IMR-90 (cell line): ENCODE measurements at regions not wholly inside any gene's neighbourhood (a gene's known extent, or its start where the extent isn't known, plus 50 kb on each side); places are given as distances from the start of the nearest gene placed in this dataset.

Source experiments
- ATAC-seq: fragments of 200-7000 bp; cut with Tn5 transposase; 2 replicates; pipeline ENCODE4 v1.9.1; 2020; ENCODE audit warnings: low read depth, mild to moderate bottlenecking, moderate library complexity
- BruUV-seq: library from RNA; stranded (reverse); fragments of 400-500 nt; replicated peaks from 2 replicates; lab custom pipeline; 2021; lab: Mats Ljungman, UMichigan
- CTCF ChIA-PET: fragments of 300-600 bp; formaldehyde crosslinking; extraction: SDS; loops from one replicate; lab custom pipeline; 2021; ENCODE audit warnings: antibody characterized with exemption; lab: Yijun Ruan, JAX
- POLR2A ChIA-PET: fragments of 300-600 bp; sonication (Branson Sonifier 250); formaldehyde crosslinking; loops from one replicate; lab custom pipeline; 2022; ENCODE audit warnings: antibody characterized with exemption; ENCODE audit not compliant: unreplicated experiment; lab: Charles Lee
- DNase-seq: peaks from one replicate; pipeline ENCODE4 v3.0.0; 2013
- H2AFZ ChIP-seq: replicated peaks from 2 replicates; pipeline ENCODE3; 2013; ENCODE audit warnings: low read length, mild to moderate bottlenecking; ENCODE audit not compliant: poor library complexity
- H2AK5ac ChIP-seq: 2 replicates; pipeline ENCODE4 v1.6.1; 2013; ENCODE audit warnings: low read depth, low read length, inconsistent platforms
- H2AK9ac ChIP-seq: replicated peaks from 2 replicates; pipeline ENCODE3; 2013; ENCODE audit warnings: mild to moderate bottlenecking, low read depth, low read length, moderate library complexity; ENCODE audit not compliant: poor library complexity
- H2BK120ac ChIP-seq: 2 replicates; pipeline ENCODE4 v1.6.1; 2013; ENCODE audit warnings: low read depth, low read length, inconsistent platforms
- H2BK15ac ChIP-seq: 3 replicates; pipeline ENCODE4 v1.6.1; 2013; ENCODE audit warnings: low read depth, low read length, inconsistent platforms
- H2BK20ac ChIP-seq: 2 replicates; pipeline ENCODE4 v1.6.1; 2013; ENCODE audit warnings: low read depth, mild to moderate bottlenecking, inconsistent platforms, low read length, moderate library complexity
- H2BK5ac ChIP-seq: 2 replicates; pipeline ENCODE4 v1.6.1; 2013; ENCODE audit warnings: mild to moderate bottlenecking, low read depth, low read length, inconsistent platforms; ENCODE audit not compliant: poor library complexity, severe bottlenecking
- H3K14ac ChIP-seq: replicated peaks from 2 replicates; pipeline ENCODE4 v1.6.1; 2013; ENCODE audit warnings: low read depth, low read length, inconsistent platforms
- H3K18ac ChIP-seq: 2 replicates; pipeline ENCODE4 v1.6.1; 2013; ENCODE audit warnings: low read depth, low read length, control low read depth
- H3K23ac ChIP-seq: 2 replicates; pipeline ENCODE4 v1.6.1; 2013; ENCODE audit warnings: low read depth, low read length, inconsistent platforms
- H3K27ac ChIP-seq: 2 replicates; pipeline ENCODE4 v1.5.1; 2013; ENCODE audit warnings: mild to moderate bottlenecking, control low read depth, low read length; ENCODE audit not compliant: insufficient read depth
- H3K27me3 ChIP-seq: 2 replicates; pipeline ENCODE4 v1.6.1; 2013; ENCODE audit warnings: low read length; ENCODE audit not compliant: control insufficient read depth, insufficient read depth
- H3K36me3 ChIP-seq: 2 replicates; pipeline ENCODE4 v1.6.1; 2013; ENCODE audit warnings: low read length, mixed read lengths; ENCODE audit not compliant: control insufficient read depth, insufficient read depth
- H3K4ac ChIP-seq: 2 replicates; pipeline ENCODE4 v1.6.1; 2013; ENCODE audit warnings: low read depth, low read length, inconsistent platforms
- H3K4me1 ChIP-seq: 2 replicates; pipeline ENCODE4 v1.6.1; 2013; ENCODE audit warnings: low read length, mixed read lengths; ENCODE audit not compliant: control insufficient read depth, insufficient read depth
- H3K4me2 ChIP-seq: 2 replicates; pipeline ENCODE4 v1.6.1; 2013; ENCODE audit warnings: low read depth, mild to moderate bottlenecking, control low read depth, low read length, moderate library complexity
- H3K4me3 ChIP-seq: 2 replicates; pipeline ENCODE4 v1.5.1; 2013; ENCODE audit warnings: low read depth, mild to moderate bottlenecking, control low read depth, low read length, moderate library complexity; ENCODE audit not compliant: insufficient read depth
- H3K56ac ChIP-seq: 2 replicates; pipeline ENCODE4 v1.6.1; 2013; ENCODE audit warnings: low read length, inconsistent platforms; ENCODE audit not compliant: insufficient read depth; ENCODE audit errors: extremely low read depth
- H3K79me1 ChIP-seq, 2 experiments: 2 replicates each; pipeline ENCODE4 v1.6.1; 2013; ENCODE audit warnings: low read length in 2 of 2, inconsistent platforms in 1 of 2, low read depth in 1 of 2
- H3K9ac ChIP-seq: 2 replicates; pipeline ENCODE4 v1.6.1; 2013; ENCODE audit warnings: low read depth, low read length, control low read depth
- H3K9me1 ChIP-seq: 2 replicates; pipeline ENCODE4 v1.6.1; 2013; ENCODE audit warnings: low read length, inconsistent platforms; ENCODE audit not compliant: insufficient read depth
- H3K9me3 ChIP-seq: 2 replicates; pipeline ENCODE4 v1.6.1; 2013; ENCODE audit warnings: low read length; ENCODE audit not compliant: control insufficient read depth, insufficient read depth
- H4K20me1 ChIP-seq: 2 replicates; pipeline ENCODE4 v1.6.1; 2013; ENCODE audit warnings: low read length, inconsistent platforms; ENCODE audit not compliant: insufficient read depth
- H4K5ac ChIP-seq: 2 replicates; pipeline ENCODE4 v1.6.1; 2013; ENCODE audit warnings: mild to moderate bottlenecking, low read depth, low read length, control low read depth
- H4K8ac ChIP-seq, 2 experiments: 2 replicates each; pipeline ENCODE4 v1.6.1; 2013; ENCODE audit warnings: low read depth in 2 of 2, low read length in 2 of 2, control low read depth in 1 of 2, inconsistent platforms in 1 of 2
- H4K91ac ChIP-seq: 2 replicates; pipeline ENCODE4 v1.6.1; 2013; ENCODE audit warnings: low read depth, low read length, inconsistent platforms; ENCODE audit not compliant: insufficient read depth
- MAFK ChIP-seq: IDR thresholded peaks from 2 replicates; pipeline ENCODE4 v1.6.1; 2012; ENCODE audit warnings: low read depth, low read length, improper control_type of control experiment
- RAD21 ChIP-seq: IDR thresholded peaks from 2 replicates; pipeline ENCODE4 v1.6.1; 2012; ENCODE audit warnings: low read length, improper control_type of control experiment
- WGBS, 2 experiments: methylation state at CpG; one replicate each; pipeline versions ENCODE4 v1.1.5 to v1.1.7; 2013; ENCODE audit warnings: missing lambda C conversion rate in 2 of 2; ENCODE audit not compliant: insufficient read length in 1 of 2; ENCODE audit errors: extremely low coverage in 2 of 2; 5-methylcytosine and 5-hydroxymethylcytosine counted together
- dilution Hi-C: fragments of 300-500 bp; cut with HindIII; formaldehyde crosslinking; loops from one replicate; pipeline ENCODE4 v1.14.3; 2018; ENCODE audit warnings: low sequenced_read_pairs; ENCODE audit not compliant: unreplicated experiment
- in situ Hi-C: fragments of 300-500 bp; cut with MboI; formaldehyde crosslinking; loops from 3 replicates; pipeline ENCODE4 v1.14.3; 2019; ENCODE audit warnings: low sequenced_read_pairs, inconsistent platforms, mixed read lengths
- intact Hi-C: fragments of 100-400 bp; cut with micrococcal nuclease; formaldehyde crosslinking; loops from 2 replicates; pipeline ENCODE4 v1.10.0; 2022

GRCh38 chr10:117640406-117640805 is 97.9 kb downstream of the EMX2 start:
- Histone ChIP-seq H3K4me2 (no peak overlapping the region), H3K36me3 (no peaks in the 10 kb centered on the region), H2AFZ (no peak overlapping the region), H3K9me3 (no peaks in the 10 kb centered on the region), H3K4ac (no peak overlapping the region), H4K91ac (no peak overlapping the region), H2BK15ac (no peak overlapping the region), H3K14ac (no peak overlapping the region), H3K18ac (no peak overlapping the region), H3K27me3 (no peaks in the 10 kb centered on the region), H3K4me1 (no peaks in the 10 kb centered on the region), H2BK5ac (no peak overlapping the region), H3K9ac (no peak overlapping the region), H3K79me1 (no peaks in the 10 kb centered on the region), H4K20me1 (no peaks in the 10 kb centered on the region), H2AK5ac (no peak overlapping the region), H2BK120ac (no peak overlapping the region), H4K8ac (no peak overlapping the region), H4K5ac (no peak overlapping the region), H2AK9ac (no peak overlapping the region), H3K56ac (no peak overlapping the region), H2BK20ac (no peak overlapping the region), H3K9me1 (no peaks in the 10 kb centered on the region), H3K27ac (no peak overlapping the region), H3K23ac (no peak overlapping the region), H3K4me3 (no peak overlapping the region)
- WGBS, 2 experiments, result no CpG with 5 or more reads among the region's 1 CpG
- BruUV-seq, result no TSS peak
- dilution Hi-C loops, result no loop called here
- TF ChIP-seq MAFK (peak; percentile 69), RAD21 (no peak)
- no peak for DNase-seq
- in situ Hi-C loops, result no loop called here
- ChIA-PET POLR2A (no interaction called here), CTCF (no interaction called here)
- intact Hi-C loops, result no loop called here
- ATAC-seq, result no peak
